GM12878 (cell line): ENCODE measurements at regions not wholly inside any gene's neighbourhood (a gene's known extent, or its start where the extent isn't known, plus 50 kb on each side); places are given as distances from the start of the nearest gene placed in this dataset.

Experiments used
- CHD1 ChIP-seq: IDR thresholded peaks from 2 replicates; pipeline ENCODE4 v1.6.1; 2012; ENCODE audit warnings: low read depth, low read length, improper control_type of control experiment
- CHD2 ChIP-seq: IDR thresholded peaks from 2 replicates; pipeline ENCODE4 v1.6.1; 2011; ENCODE audit warnings: low read depth, low read length, improper control_type of control experiment, borderline replicate concordance
- EP300 ChIP-seq, 2 experiments: fragments of 150-350 bp in 1 of 2; IDR thresholded peaks; 2 replicates each; pipeline ENCODE4 v1.6.1; 2011 to 2012; ENCODE audit warnings: low read depth in 2 of 2, low read length in 2 of 2, borderline replicate concordance in 1 of 2, improper control_type of control experiment in 1 of 2, inconsistent platforms in 1 of 2; ENCODE audit not compliant: control insufficient read depth in 1 of 2
- ETV6 ChIP-seq, 2 experiments: fragments of 450-650 bp in 1 of 2; IDR thresholded peaks in 1 of 2; conservative IDR thresholded peaks in 1 of 2; 2 replicates each; pipeline ENCODE4 v1.6.1; 2014; ENCODE audit warnings: antibody characterized with exemption in 1 of 2, borderline replicate concordance in 1 of 2, low read depth in 1 of 2, mild to moderate bottlenecking in 1 of 2, moderate library complexity in 1 of 2
- NRF1 ChIP-seq: conservative IDR thresholded peaks from 2 replicates; pipeline ENCODE4 v1.6.1; 2011; ENCODE audit warnings: mild to moderate bottlenecking, low read depth, low read length, improper control_type of control experiment
- POLR2A ChIP-seq: IDR thresholded peaks from 2 replicates; pipeline ENCODE4 v1.6.1; 2011; ENCODE audit warnings: low read depth, mild to moderate bottlenecking, low read length
- RAD21 ChIP-seq: IDR thresholded peaks from 2 replicates; pipeline ENCODE4 v1.6.1; 2011; ENCODE audit warnings: mild to moderate bottlenecking, low read depth, low read length, moderate library complexity; ENCODE audit not compliant: insufficient read depth
- TCF12 ChIP-seq: IDR thresholded peaks from 2 replicates; pipeline ENCODE4 v1.6.1; 2011; ENCODE audit warnings: low read depth, mild to moderate bottlenecking, low read length
- ZBED1 ChIP-seq: IDR thresholded peaks from 2 replicates; pipeline ENCODE4 v1.6.1; 2016; ENCODE audit warnings: borderline replicate concordance
- TF ChIP-seq, protein P1 (sequence below), 3 experiments: IDR thresholded peaks in 2 of 3; conservative IDR thresholded peaks in 1 of 3; 2 replicates each; pipeline ENCODE4 v1.5.1; 2011; ENCODE audit warnings: low read depth in 3 of 3, low read length in 3 of 3, mild to moderate bottlenecking in 3 of 3, control low read depth in 2 of 3, moderate library complexity in 2 of 3, inconsistent platforms in 1 of 3, mixed read lengths in 1 of 3; ENCODE audit not compliant: control insufficient read depth in 2 of 3, insufficient read depth in 1 of 3; ENCODE audit errors: extremely low read depth in 1 of 3
- TF ChIP-seq, protein P2 (sequence below): IDR thresholded peaks from 2 replicates; pipeline ENCODE4 v1.6.1; 2012; ENCODE audit warnings: low read depth, low read length, improper control_type of control experiment

DNA sequence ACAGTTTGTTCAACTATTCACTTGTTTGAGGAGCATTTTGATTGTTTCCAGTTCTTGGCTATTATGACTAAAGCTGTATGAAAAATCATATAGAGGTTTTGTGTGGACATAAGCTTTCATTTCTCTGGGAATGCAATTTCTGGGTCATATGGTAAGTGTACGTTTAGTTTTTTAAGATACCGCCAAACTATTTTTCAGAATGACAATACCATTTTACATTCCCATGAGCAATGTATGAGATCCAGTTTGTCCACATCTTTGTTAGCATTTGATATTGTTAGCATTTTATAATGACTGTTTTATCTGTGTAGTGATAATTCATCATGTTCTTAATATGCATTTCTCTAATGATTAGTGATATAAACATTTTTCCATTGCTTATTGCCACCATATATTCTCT, 258.7 kb upstream of the CTNNB1 start:
- TF ChIP-seq POLR2A (no peak), EP300 (IDR thresholded peaks at IDR 0.05; ENCODE audit: borderline replicate concordance in 1 of 2, control insufficient read depth in 1 of 2, low read depth in 2 of 2, low read length in 2 of 2) (no peak), ZBED1 (no peak), CHD2 (no peak), TCF12 (no peak), ETV6 (conservative IDR thresholded peaks at IDR 0.05 in 1 of 2, IDR thresholded peaks at IDR 0.05 in 1 of 2; ENCODE audit: borderline replicate concordance in 1 of 2, low read depth in 1 of 2) (no peak), RAD21 (no peak), NRF1 (no peak), CHD1 (no peak)
- TF ChIP-seq, protein P1, sequence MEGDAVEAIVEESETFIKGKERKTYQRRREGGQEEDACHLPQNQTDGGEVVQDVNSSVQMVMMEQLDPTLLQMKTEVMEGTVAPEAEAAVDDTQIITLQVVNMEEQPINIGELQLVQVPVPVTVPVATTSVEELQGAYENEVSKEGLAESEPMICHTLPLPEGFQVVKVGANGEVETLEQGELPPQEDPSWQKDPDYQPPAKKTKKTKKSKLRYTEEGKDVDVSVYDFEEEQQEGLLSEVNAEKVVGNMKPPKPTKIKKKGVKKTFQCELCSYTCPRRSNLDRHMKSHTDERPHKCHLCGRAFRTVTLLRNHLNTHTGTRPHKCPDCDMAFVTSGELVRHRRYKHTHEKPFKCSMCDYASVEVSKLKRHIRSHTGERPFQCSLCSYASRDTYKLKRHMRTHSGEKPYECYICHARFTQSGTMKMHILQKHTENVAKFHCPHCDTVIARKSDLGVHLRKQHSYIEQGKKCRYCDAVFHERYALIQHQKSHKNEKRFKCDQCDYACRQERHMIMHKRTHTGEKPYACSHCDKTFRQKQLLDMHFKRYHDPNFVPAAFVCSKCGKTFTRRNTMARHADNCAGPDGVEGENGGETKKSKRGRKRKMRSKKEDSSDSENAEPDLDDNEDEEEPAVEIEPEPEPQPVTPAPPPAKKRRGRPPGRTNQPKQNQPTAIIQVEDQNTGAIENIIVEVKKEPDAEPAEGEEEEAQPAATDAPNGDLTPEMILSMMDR (IDR thresholded peaks at IDR 0.05 in 2 of 3, conservative IDR thresholded peaks at IDR 0.05 in 1 of 3; ENCODE audit: control insufficient read depth in 2 of 3, extremely low read depth in 1 of 3, insufficient read depth in 1 of 3, low read depth in 3 of 3, low read length in 3 of 3): no peak
- TF ChIP-seq, protein P2, sequence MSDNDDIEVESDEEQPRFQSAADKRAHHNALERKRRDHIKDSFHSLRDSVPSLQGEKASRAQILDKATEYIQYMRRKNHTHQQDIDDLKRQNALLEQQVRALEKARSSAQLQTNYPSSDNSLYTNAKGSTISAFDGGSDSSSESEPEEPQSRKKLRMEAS: no peak
